ENCODE measurements at regions not wholly inside any gene's neighbourhood (a gene's known extent, or its start where the extent isn't known, plus 50 kb on each side); places are given as distances from the start of the nearest gene placed in this dataset.

GRCh38 chr1:5458248-5458647 lies 534.0 kb downstream of the NPHP4 start:
- Mint-ChIP-seq H3K4me3 (no peak overlapping the region), H3K27ac (no peak overlapping the region), H3K4me1 (no peaks in the 10 kb centered on the region), H3K27me3 (peaks cover 4% of the 10 kb centered on the region), H3K9me3 (ENCODE audit: insufficient read depth) (no peaks in the 10 kb centered on the region)
- ChIA-PET CTCF (no interaction called here), POLR2A (no interaction called here)
- H3K4me1 ChIP-seq (ENCODE audit: control insufficient read depth in 2 of 2, insufficient read depth in 2 of 2, low read length in 2 of 2), result no peaks in the 10 kb centered on the region
- H3K27ac ChIP-seq (ENCODE audit: low read length in 2 of 2), result no peak overlapping the region
- peaks cover 0 to 7% (median 0%) of the 10 kb centered on the region in 3 donors for H3K9me3 ChIP-seq (ENCODE audit: control extremely low read depth in 1 of 3, control insufficient read depth in 2 of 3, insufficient read depth in 1 of 3, low read length in 2 of 3)
- H3K36me3 ChIP-seq (replicated peaks in 1 of 2; ENCODE audit: control extremely low read depth in 1 of 2, control insufficient read depth in 1 of 2, extremely low read depth in 1 of 2, insufficient read depth in 2 of 2, low read length in 1 of 2), result no peaks in the 10 kb centered on the region
- 63% methylated on average over 4 of the region's 5 CpGs for WGBS (ENCODE audit: insufficient coverage)
- H3K9ac ChIP-seq (ENCODE audit: low read length), result no peak overlapping the region
- no peak overlapping the region for H2AFZ ChIP-seq (ENCODE audit: insufficient read depth, low read depth, low read length, poor library complexity, severe bottlenecking)
- no peak overlapping the region for H3K4me2 ChIP-seq (replicated peaks; ENCODE audit: low read depth, low read length, poor library complexity, severe bottlenecking)
- no peak for TF ChIP-seq CTCF (IDR thresholded peaks at IDR 0.05)
- TF ChIP-seq EZH2 (IDR thresholded peaks at IDR 0.05; ENCODE audit: borderline replicate concordance, insufficient read depth, low read depth, low read length, poor library complexity, severe bottlenecking), result no peak
- no peaks in the 10 kb centered on the region for H4K20me1 ChIP-seq (ENCODE audit: control insufficient read depth, insufficient read depth, low read length, poor library complexity, severe bottlenecking)
- intact Hi-C loops (cut with micrococcal nuclease), result no loop called here
- no peaks in the 10 kb centered on the region for H3K79me2 ChIP-seq (ENCODE audit: control insufficient read depth, insufficient read depth, low read length)
- no peak overlapping the region for H3K4me3 ChIP-seq (ENCODE audit: control extremely low read depth in 1 of 5, extremely low read depth in 1 of 5, insufficient read depth in 1 of 5, low read depth in 2 of 5, low read length in 4 of 5)
- H3K27me3 ChIP-seq (replicated peaks in 1 of 4; ENCODE audit: control extremely low read depth in 1 of 4, control insufficient read depth in 3 of 4, insufficient read depth in 4 of 4, low read length in 3 of 4), result peaks cover 0 to 2% (median 0%) of the 10 kb centered on the region in 4 experiments
- no peak for ATAC-seq (ENCODE audit: low read depth)
- no peak for DNase-seq

GRCh38 chr1:5456090-5456811 lies 536.0 kb downstream of the NPHP4 start:
- no peak for DNase-seq
- no peak for ATAC-seq (ENCODE audit: low read depth)
- CTCF ChIA-PET, result no interaction called here

More at GRCh38 chr1:5456090-5456811, 536.0 kb downstream of the NPHP4 start:
- no peaks in the 10 kb centered on the region for H3K79me2 ChIP-seq (ENCODE audit: control insufficient read depth, insufficient read depth, low read length)
- H3K9me3 ChIP-seq (ENCODE audit: control extremely low read depth in 1 of 3, control insufficient read depth in 2 of 3, insufficient read depth in 1 of 3, low read length in 2 of 3), result no peaks in the 10 kb centered on the region
- POLR2A ChIA-PET, result no interaction called here
- no peaks in the 10 kb centered on the region for H3K36me3 ChIP-seq (replicated peaks in 1 of 2; ENCODE audit: control extremely low read depth in 1 of 2, control insufficient read depth in 1 of 2, extremely low read depth in 1 of 2, insufficient read depth in 2 of 2, low read length in 1 of 2)
- H3K27ac ChIP-seq (ENCODE audit: low read length in 2 of 2), result no peak overlapping the region
- TF ChIP-seq EZH2 (IDR thresholded peaks at IDR 0.05; ENCODE audit: borderline replicate concordance, insufficient read depth, low read depth, low read length, poor library complexity, severe bottlenecking) (no peak), CTCF (IDR thresholded peaks at IDR 0.05) (no peak)
- no peaks in the 10 kb centered on the region for H4K20me1 ChIP-seq (ENCODE audit: control insufficient read depth, insufficient read depth, low read length, poor library complexity, severe bottlenecking)
- intact Hi-C loops (cut with micrococcal nuclease), result no loop called here
- no peak overlapping the region for H2AFZ ChIP-seq (ENCODE audit: insufficient read depth, low read depth, low read length, poor library complexity, severe bottlenecking)
- H3K9ac ChIP-seq (ENCODE audit: low read length), result no peak overlapping the region
- no peak overlapping the region for H3K4me2 ChIP-seq (replicated peaks; ENCODE audit: low read depth, low read length, poor library complexity, severe bottlenecking)
- Mint-ChIP-seq H3K27ac (no peak overlapping the region), H3K9me3 (ENCODE audit: insufficient read depth) (no peaks in the 10 kb centered on the region), H3K27me3 (peaks cover 4% of the 10 kb centered on the region), H3K4me3 (no peak overlapping the region), H3K4me1 (no peaks in the 10 kb centered on the region)
- 72% methylated on average over 13 of the region's 16 CpGs for WGBS (ENCODE audit: insufficient coverage)
- no peak overlapping the region for H3K4me3 ChIP-seq (ENCODE audit: control extremely low read depth in 1 of 5, extremely low read depth in 1 of 5, insufficient read depth in 1 of 5, low read depth in 2 of 5, low read length in 4 of 5)
- peaks cover 0 to 2% (median 0%) of the 10 kb centered on the region in 4 experiments for H3K27me3 ChIP-seq (replicated peaks in 1 of 4; ENCODE audit: control extremely low read depth in 1 of 4, control insufficient read depth in 3 of 4, insufficient read depth in 4 of 4, low read length in 3 of 4)
- no peaks in the 10 kb centered on the region for H3K4me1 ChIP-seq (ENCODE audit: control insufficient read depth in 2 of 2, insufficient read depth in 2 of 2, low read length in 2 of 2)
